ENCODE measurements at regions not wholly inside any gene's neighbourhood (a gene's known extent, or its start where the extent isn't known, plus 50 kb on each side); places are given as distances from the start of the nearest gene placed in this dataset.
"Not testable (repeated sequence)": the region's sequence is repeated elsewhere in the genome, so short reads cannot be mapped to it uniquely, and the experiment has no call there.

DNA sequence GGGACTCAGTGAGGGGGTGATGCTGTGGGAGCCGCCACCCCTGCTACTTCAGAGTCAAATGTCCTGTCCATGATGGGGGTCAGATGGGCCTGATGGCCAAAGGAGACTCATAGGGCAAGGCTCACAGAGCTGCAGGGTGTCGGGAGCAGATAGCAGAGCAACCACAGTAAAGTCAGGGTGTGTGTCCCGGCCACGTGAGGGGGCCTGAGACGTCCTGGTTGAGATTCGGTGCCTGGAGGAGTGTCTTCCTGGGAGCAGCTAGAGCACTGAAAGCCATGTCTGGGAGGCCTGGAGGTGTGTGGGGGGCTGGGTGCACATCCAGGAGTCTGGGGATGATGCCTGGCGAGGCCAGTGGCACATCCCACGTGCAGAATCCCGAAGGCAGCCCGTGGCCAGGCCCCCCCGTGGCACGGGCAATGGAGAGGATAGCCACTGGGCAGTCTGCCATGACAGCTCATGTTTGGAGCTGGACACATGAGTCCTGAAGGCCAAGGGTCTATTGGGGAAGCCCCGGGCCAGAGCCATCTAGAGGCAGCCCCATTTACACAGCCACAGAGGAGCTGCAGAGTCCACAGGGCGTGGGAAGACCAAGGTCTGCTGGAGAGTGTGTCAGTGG lies 308.0 kb upstream of the SFSWAP start:
- Histone ChIP-seq H3K27me3 (ENCODE audit: control insufficient read depth in 3 of 3, insufficient read depth in 3 of 3, low read length in 3 of 3) (peaks cover 0 to under 1% (median 0%) of the 10 kb centered on the region in 3 donors), H3K9me3 (ENCODE audit: control insufficient read depth in 2 of 2, insufficient read depth in 1 of 2, low read depth in 1 of 2, low read length in 1 of 2) (peaks cover 0 to 4% of the 10 kb centered on the region in 2 donors), H3K4me1 (ENCODE audit: control insufficient read depth in 3 of 3, insufficient read depth in 2 of 3, low read depth in 1 of 3, low read length in 2 of 3) (no peaks in the 10 kb centered on the region), H3K36me3 (ENCODE audit: control insufficient read depth in 3 of 3, insufficient read depth in 2 of 3, low read depth in 1 of 3, low read length in 3 of 3) (no peaks in the 10 kb centered on the region), H3K4me3 (ENCODE audit: low read depth in 1 of 3, low read length in 3 of 3) (no peak overlapping the region), H3K27ac (ENCODE audit: low read depth in 1 of 3, low read length in 2 of 3) (no peak overlapping the region)
- DNase-seq (no peak), FAIRE-seq (no peak)
- 80 to 91% (median 81%) methylated on average over 14 of the region's 14 CpGs for WGBS, 3 donors

DNA sequence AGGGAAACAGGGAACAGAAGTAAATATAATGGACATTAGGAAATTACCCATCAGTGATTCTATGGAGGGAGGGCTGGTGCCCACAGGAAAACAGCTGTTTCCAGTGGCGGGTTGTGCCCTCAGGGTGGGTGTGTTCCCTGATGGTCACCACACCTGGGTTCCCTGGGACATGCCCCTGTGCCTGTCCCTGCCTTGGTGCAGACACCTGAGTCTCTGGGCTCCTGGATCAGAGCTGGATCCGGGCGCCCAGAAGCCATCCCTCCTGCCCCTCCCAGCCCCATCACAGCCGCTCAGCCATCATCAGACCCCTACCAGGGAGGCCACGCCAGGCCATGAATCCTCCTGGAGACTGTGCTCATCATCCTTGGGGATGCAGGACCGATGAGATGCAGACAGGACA lies 307.2 kb upstream of the SFSWAP start:
- 78 to 85% (median 82%) methylated on average over 6 of the region's 6 CpGs for WGBS, 3 donors

DNA sequence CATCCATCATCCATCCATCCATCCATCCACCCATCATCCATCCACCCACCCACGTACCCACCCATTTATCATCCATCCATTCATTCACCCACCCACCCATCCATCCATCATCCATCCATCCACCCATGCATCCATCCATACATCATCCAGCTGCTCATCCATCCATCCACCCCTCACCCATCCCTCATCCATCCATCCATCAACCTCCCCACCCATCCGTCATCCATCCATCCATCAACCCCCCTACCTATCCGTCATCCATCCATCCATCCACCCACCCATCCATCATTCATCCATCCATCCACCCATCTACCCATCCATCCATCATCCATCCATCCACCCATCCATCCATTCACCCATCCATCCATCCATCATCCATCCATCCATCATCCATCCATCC lies 306.2 kb upstream of the SFSWAP start:
- no peak for FAIRE-seq
- DNase-seq = no peak
- Histone ChIP-seq H3K27me3 (ENCODE audit: control insufficient read depth in 3 of 3, insufficient read depth in 3 of 3, low read length in 3 of 3) (peaks cover 0 to 3% (median 0%) of the 10 kb centered on the region in 3 donors), H3K4me1 (ENCODE audit: control insufficient read depth in 3 of 3, insufficient read depth in 2 of 3, low read depth in 1 of 3, low read length in 2 of 3) (no peaks in the 10 kb centered on the region), H3K27ac (ENCODE audit: low read depth in 1 of 3, low read length in 2 of 3) (no peak overlapping the region), H3K36me3 (ENCODE audit: control insufficient read depth in 3 of 3, insufficient read depth in 2 of 3, low read depth in 1 of 3, low read length in 3 of 3) (no peaks in the 10 kb centered on the region), H3K9me3 (ENCODE audit: control insufficient read depth in 2 of 2, insufficient read depth in 1 of 2, low read depth in 1 of 2, low read length in 1 of 2) (no peaks in the 10 kb centered on the region), H3K4me3 (ENCODE audit: low read depth in 1 of 3, low read length in 3 of 3) (no peak overlapping the region)
- WGBS, 3 donors = 84 to 90% (median 90%) methylated on average over 3 of the region's 3 CpGs

More for the DNA sequence above, 307.2 kb upstream of the SFSWAP start:
- H3K9me3 ChIP-seq (ENCODE audit: control insufficient read depth in 2 of 2, insufficient read depth in 1 of 2, low read depth in 1 of 2, low read length in 1 of 2) = peaks cover 0 to 3% of the 10 kb centered on the region in 2 donors
- H3K36me3 ChIP-seq (ENCODE audit: control insufficient read depth in 3 of 3, insufficient read depth in 2 of 3, low read depth in 1 of 3, low read length in 3 of 3) = no peaks in the 10 kb centered on the region
- no peak for DNase-seq
- no peak overlapping the region for H3K27ac ChIP-seq (ENCODE audit: low read depth in 1 of 3, low read length in 2 of 3)
- no peak for FAIRE-seq
- H3K4me1 ChIP-seq (ENCODE audit: control insufficient read depth in 3 of 3, insufficient read depth in 2 of 3, low read depth in 1 of 3, low read length in 2 of 3) = no peaks in the 10 kb centered on the region
- no peak overlapping the region for H3K4me3 ChIP-seq (ENCODE audit: low read depth in 1 of 3, low read length in 3 of 3)
- H3K27me3 ChIP-seq (ENCODE audit: control insufficient read depth in 3 of 3, insufficient read depth in 3 of 3, low read length in 3 of 3) = peaks cover 0 to 3% (median 0%) of the 10 kb centered on the region in 3 donors

DNA sequence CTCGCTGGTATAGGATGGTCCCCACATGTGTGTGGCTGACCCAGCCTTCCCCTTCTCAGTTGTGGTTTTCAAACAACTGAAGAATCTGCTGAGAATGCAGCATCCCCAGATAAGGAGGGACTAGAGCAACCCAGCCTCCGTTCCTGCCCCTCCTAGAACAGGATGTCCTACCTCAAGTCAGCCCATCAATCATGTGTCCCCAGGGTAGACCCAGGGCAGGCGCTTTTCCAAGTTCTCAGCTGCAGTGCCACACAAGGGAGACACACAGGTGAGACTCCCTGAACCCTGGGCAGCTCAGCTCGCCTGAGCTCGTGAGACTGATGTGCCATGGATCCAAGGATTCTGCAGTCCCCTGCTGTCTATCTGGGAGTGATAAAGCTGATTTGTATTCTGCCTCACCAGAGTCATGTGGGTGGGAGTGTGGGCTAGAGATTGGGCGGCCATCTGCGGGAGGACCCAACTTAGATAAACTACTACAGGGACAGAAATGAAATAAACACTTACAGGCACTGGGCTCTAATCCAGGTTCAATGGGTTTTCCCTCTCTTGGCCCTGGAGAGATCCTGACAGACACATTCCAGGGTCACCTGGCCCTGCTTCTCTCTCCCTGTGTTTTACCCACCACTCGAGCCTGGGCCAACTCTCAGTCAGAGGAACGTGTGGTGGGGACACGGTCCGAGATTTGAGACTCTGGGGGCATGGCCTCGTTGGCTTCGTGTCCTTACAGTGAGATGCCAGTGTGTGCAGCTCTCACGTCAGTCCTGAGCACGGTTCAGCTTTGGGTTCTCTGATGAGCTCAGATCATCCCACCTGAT lies 303.5 kb upstream of the SFSWAP start:
- no peak overlapping the region for H3K4me3 ChIP-seq (ENCODE audit: low read depth in 1 of 3, low read length in 3 of 3)
- WGBS, 3 donors = 64 to 69% (median 67%) methylated on average over 15 of the region's 15 CpGs

DNA sequence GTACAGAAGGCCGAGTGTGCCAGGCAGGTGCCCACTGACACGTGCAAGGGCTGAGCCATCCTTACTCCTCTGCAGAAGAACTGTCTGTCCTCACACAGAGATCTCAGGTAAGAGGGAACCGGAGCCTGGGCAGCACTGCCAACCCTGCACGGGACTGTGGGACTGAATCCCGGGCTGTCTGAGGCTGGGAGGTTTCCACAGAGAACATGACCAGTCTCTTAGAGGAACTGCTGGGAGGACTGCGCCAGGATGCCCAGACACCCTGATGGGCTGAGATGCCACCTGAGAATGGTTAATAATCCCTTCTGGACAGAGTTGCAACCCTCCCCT lies 302.9 kb upstream of the SFSWAP start:
- Histone ChIP-seq H3K4me3 (ENCODE audit: low read depth in 1 of 3, low read length in 3 of 3) (no peak overlapping the region), H3K4me1 (ENCODE audit: control insufficient read depth in 3 of 3, insufficient read depth in 2 of 3, low read depth in 1 of 3, low read length in 2 of 3) (no peaks in the 10 kb centered on the region), H3K9me3 (ENCODE audit: control insufficient read depth in 2 of 2, insufficient read depth in 1 of 2, low read depth in 1 of 2, low read length in 1 of 2) (no peaks in the 10 kb centered on the region), H3K27me3 (ENCODE audit: control insufficient read depth in 3 of 3, insufficient read depth in 3 of 3, low read length in 3 of 3) (peaks cover 0 to 3% (median 0%) of the 10 kb centered on the region in 3 donors), H3K36me3 (ENCODE audit: control insufficient read depth in 3 of 3, insufficient read depth in 2 of 3, low read depth in 1 of 3, low read length in 3 of 3) (no peaks in the 10 kb centered on the region), H3K27ac (ENCODE audit: low read depth in 1 of 3, low read length in 2 of 3) (no peak overlapping the region)
- FAIRE-seq (no peak), DNase-seq (no peak)
- WGBS, 3 donors = 72 to 82% (median 74%) methylated on average over 6 of the region's 6 CpGs

More for the DNA sequence above, 303.5 kb upstream of the SFSWAP start:
- Histone ChIP-seq H3K36me3 (ENCODE audit: control insufficient read depth in 3 of 3, insufficient read depth in 2 of 3, low read depth in 1 of 3, low read length in 3 of 3) (no peaks in the 10 kb centered on the region), H3K4me1 (ENCODE audit: control insufficient read depth in 3 of 3, insufficient read depth in 2 of 3, low read depth in 1 of 3, low read length in 2 of 3) (no peaks in the 10 kb centered on the region), H3K9me3 (ENCODE audit: control insufficient read depth in 2 of 2, insufficient read depth in 1 of 2, low read depth in 1 of 2, low read length in 1 of 2) (no peaks in the 10 kb centered on the region), H3K27ac (ENCODE audit: low read depth in 1 of 3, low read length in 2 of 3) (no peak overlapping the region), H3K27me3 (ENCODE audit: control insufficient read depth in 3 of 3, insufficient read depth in 3 of 3, low read length in 3 of 3) (peaks cover 0 to 3% (median 0%) of the 10 kb centered on the region in 3 donors)
- DNase-seq (no peak), FAIRE-seq (no peak)

DNA sequence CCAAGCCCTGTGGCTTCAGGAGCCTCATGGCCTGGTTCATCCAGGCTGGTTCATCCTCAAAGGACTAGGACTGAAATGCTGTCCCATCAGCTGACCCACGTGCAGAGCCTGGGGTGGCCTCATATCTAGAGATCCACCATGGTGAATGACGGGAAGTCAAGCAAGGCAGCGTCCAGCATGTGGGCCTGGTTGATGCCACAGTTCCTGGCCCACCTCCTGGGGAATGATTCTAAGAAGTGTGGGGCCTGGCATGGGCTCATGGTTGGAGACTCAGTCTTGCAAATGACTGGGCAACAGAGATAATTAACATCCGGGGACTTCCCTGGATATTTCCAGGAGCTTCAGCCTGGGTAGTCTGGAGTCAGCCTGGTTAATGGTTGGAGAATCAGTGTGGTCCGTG lies 302.4 kb upstream of the SFSWAP start:
- FAIRE-seq = no peak

DNA sequence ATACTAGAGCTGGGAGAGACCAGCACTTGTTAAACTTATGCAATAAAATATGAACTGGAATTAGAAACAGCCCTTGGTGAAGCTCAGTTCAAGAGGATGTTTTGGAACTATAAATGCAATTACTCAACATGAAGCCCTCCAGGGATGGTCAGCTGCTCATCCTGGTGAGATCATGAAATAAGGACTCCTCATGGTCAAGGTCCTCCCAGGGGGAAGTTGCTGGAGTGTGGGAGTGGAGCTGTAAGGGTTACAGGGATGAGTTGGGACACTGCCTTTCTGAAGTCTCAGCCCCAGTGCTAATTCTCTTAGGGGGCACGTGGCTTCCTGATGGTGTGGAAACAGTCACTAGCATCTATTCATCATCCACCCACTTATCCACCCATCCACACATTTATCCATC lies 301.7 kb upstream of the SFSWAP start:
- no peak overlapping the region for H3K4me3 ChIP-seq (ENCODE audit: low read depth in 1 of 3, low read length in 3 of 3)
- 31 to 62% (median 50%) methylated on average over 1 of the region's 1 CpG for WGBS, 3 donors
- peaks cover 0 to 3% (median 0%) of the 10 kb centered on the region in 3 donors for H3K27me3 ChIP-seq (ENCODE audit: control insufficient read depth in 3 of 3, insufficient read depth in 3 of 3, low read length in 3 of 3)
- no peak for DNase-seq
- H3K9me3 ChIP-seq (ENCODE audit: control insufficient read depth in 2 of 2, insufficient read depth in 1 of 2, low read depth in 1 of 2, low read length in 1 of 2) = no peaks in the 10 kb centered on the region
- H3K4me1 ChIP-seq (ENCODE audit: control insufficient read depth in 3 of 3, insufficient read depth in 2 of 3, low read depth in 1 of 3, low read length in 2 of 3) = no peaks in the 10 kb centered on the region
- H3K36me3 ChIP-seq (ENCODE audit: control insufficient read depth in 3 of 3, insufficient read depth in 2 of 3, low read depth in 1 of 3, low read length in 3 of 3) = no peaks in the 10 kb centered on the region
- no peak overlapping the region for H3K27ac ChIP-seq (ENCODE audit: low read depth in 1 of 3, low read length in 2 of 3)
- no peak for FAIRE-seq

More for the DNA sequence above, 302.4 kb upstream of the SFSWAP start:
- Histone ChIP-seq H3K27me3 (ENCODE audit: control insufficient read depth in 3 of 3, insufficient read depth in 3 of 3, low read length in 3 of 3) (peaks cover 0 to 3% (median 0%) of the 10 kb centered on the region in 3 donors), H3K27ac (ENCODE audit: low read depth in 1 of 3, low read length in 2 of 3) (no peak overlapping the region), H3K4me3 (ENCODE audit: low read depth in 1 of 3, low read length in 3 of 3) (no peak overlapping the region), H3K36me3 (ENCODE audit: control insufficient read depth in 3 of 3, insufficient read depth in 2 of 3, low read depth in 1 of 3, low read length in 3 of 3) (no peaks in the 10 kb centered on the region), H3K4me1 (ENCODE audit: control insufficient read depth in 3 of 3, insufficient read depth in 2 of 3, low read depth in 1 of 3, low read length in 2 of 3) (no peaks in the 10 kb centered on the region), H3K9me3 (ENCODE audit: control insufficient read depth in 2 of 2, insufficient read depth in 1 of 2, low read depth in 1 of 2, low read length in 1 of 2) (no peaks in the 10 kb centered on the region)
- 63 to 82% (median 70%) methylated on average over 5 of the region's 5 CpGs for WGBS, 3 donors
- no peak for DNase-seq

DNA sequence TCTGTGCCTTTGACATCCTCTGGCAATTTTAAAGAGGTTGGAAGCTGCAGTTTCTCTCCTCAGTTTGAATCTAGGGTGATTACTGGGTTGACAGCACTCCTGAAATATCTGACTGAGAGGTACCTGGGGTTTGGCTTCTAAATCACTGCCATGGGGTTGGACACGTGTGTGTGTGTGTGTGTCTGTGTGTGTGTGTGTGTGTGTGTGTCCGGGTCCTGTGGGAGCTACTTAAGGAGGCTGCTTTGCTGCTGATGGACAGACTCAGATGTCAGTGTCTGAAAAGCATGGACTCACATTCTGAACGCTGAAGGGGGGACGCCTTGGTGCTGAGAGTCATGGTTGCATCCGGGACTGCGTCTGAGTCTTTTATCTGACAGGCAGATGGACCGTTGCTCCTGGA lies 299.1 kb upstream of the SFSWAP start:
- FAIRE-seq; H3K9me3 ChIP-seq (ENCODE audit: control insufficient read depth in 2 of 2, insufficient read depth in 1 of 2, low read depth in 1 of 2, low read length in 1 of 2); H3K27me3 ChIP-seq (ENCODE audit: control insufficient read depth in 3 of 3, insufficient read depth in 3 of 3, low read length in 3 of 3); DNase-seq; H3K4me1 ChIP-seq (ENCODE audit: control insufficient read depth in 3 of 3, insufficient read depth in 2 of 3, low read depth in 1 of 3, low read length in 2 of 3); H3K27ac ChIP-seq (ENCODE audit: low read depth in 1 of 3, low read length in 2 of 3); H3K36me3 ChIP-seq (ENCODE audit: control insufficient read depth in 3 of 3, insufficient read depth in 2 of 3, low read depth in 1 of 3, low read length in 3 of 3); H3K4me3 ChIP-seq (ENCODE audit: low read depth in 1 of 3, low read length in 3 of 3): not testable (repeated sequence)
- WGBS, 3 donors = 71 to 82% (median 75%) methylated on average over 3 to 7 of the region's 7 CpGs
